ENCODE measurements at regions not wholly inside any gene's neighbourhood (a gene's known extent, or its start where the extent isn't known, plus 50 kb on each side); places are given as distances from the start of the nearest gene placed in this dataset.

- no peaks in the 10 kb centered on the region for H3K4me1 ChIP-seq (ENCODE audit: control insufficient read depth, insufficient read depth, low read length, poor library complexity, severe bottlenecking)
- no peaks in the 10 kb centered on the region for H3K27me3 ChIP-seq (replicated peaks; ENCODE audit: control insufficient read depth, insufficient read depth, low read length, poor library complexity, severe bottlenecking)
- H3K36me3 ChIP-seq (ENCODE audit: control insufficient read depth, insufficient read depth, low read length) = no peaks in the 10 kb centered on the region
- no peak for DNase-seq
- H3K9me3 ChIP-seq (ENCODE audit: control insufficient read depth, low read length) = no peaks in the 10 kb centered on the region
- H3K4me3 ChIP-seq (ENCODE audit: insufficient read depth, low read depth, low read length, poor library complexity, severe bottlenecking) = no peak overlapping the region
- no peak overlapping the region for H3K27ac ChIP-seq (ENCODE audit: insufficient read depth, low read length, poor library complexity, severe bottlenecking)
These were observed 60.4 kb upstream of the SCAF11 start for GRCh38 chr12:46050805-46051204.

DNA sequence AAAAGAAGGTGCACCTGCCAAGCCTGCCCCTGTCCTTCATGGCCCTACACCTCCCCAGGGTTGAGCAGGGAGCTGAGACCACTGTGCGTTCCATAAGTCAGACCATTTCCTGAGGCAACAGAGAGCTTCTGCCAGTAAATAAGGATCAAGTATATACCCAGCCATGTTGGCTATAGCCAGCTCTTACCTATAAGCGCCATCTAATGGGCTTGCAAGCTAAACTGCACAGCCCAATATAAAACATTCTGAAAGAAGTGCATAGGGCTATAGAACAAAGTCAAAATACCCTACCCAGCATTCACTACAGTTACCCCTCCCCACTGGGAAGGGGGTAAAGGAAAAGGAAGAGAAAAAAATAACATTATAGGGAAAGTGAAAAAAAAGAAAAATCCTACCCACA lies 59.3 kb upstream of the SCAF11 start:
- no peak for DNase-seq
- no peak overlapping the region for H3K27ac ChIP-seq (ENCODE audit: insufficient read depth, low read length, poor library complexity, severe bottlenecking)
- no peak overlapping the region for H3K4me3 ChIP-seq (ENCODE audit: insufficient read depth, low read depth, low read length, poor library complexity, severe bottlenecking)
- no peaks in the 10 kb centered on the region for H3K4me1 ChIP-seq (ENCODE audit: control insufficient read depth, insufficient read depth, low read length, poor library complexity, severe bottlenecking)
- H3K9me3 ChIP-seq (ENCODE audit: control insufficient read depth, low read length) = no peaks in the 10 kb centered on the region
- H3K27me3 ChIP-seq (replicated peaks; ENCODE audit: control insufficient read depth, insufficient read depth, low read length, poor library complexity, severe bottlenecking) = no peaks in the 10 kb centered on the region
- no peaks in the 10 kb centered on the region for H3K36me3 ChIP-seq (ENCODE audit: control insufficient read depth, insufficient read depth, low read length)

- Histone ChIP-seq H3K36me3 (ENCODE audit: control insufficient read depth, insufficient read depth, low read length) (no peaks in the 10 kb centered on the region), H3K4me3 (ENCODE audit: insufficient read depth, low read depth, low read length, poor library complexity, severe bottlenecking) (no peak overlapping the region), H3K9me3 (ENCODE audit: control insufficient read depth, low read length) (no peaks in the 10 kb centered on the region), H3K4me1 (ENCODE audit: control insufficient read depth, insufficient read depth, low read length, poor library complexity, severe bottlenecking) (no peaks in the 10 kb centered on the region), H3K27ac (ENCODE audit: insufficient read depth, low read length, poor library complexity, severe bottlenecking) (no peak overlapping the region), H3K27me3 (replicated peaks; ENCODE audit: control insufficient read depth, insufficient read depth, low read length, poor library complexity, severe bottlenecking) (no peaks in the 10 kb centered on the region)
- no peak for DNase-seq
These were observed 56.1 kb upstream of the SCAF11 start for GRCh38 chr12:46046436-46046835.

DNA sequence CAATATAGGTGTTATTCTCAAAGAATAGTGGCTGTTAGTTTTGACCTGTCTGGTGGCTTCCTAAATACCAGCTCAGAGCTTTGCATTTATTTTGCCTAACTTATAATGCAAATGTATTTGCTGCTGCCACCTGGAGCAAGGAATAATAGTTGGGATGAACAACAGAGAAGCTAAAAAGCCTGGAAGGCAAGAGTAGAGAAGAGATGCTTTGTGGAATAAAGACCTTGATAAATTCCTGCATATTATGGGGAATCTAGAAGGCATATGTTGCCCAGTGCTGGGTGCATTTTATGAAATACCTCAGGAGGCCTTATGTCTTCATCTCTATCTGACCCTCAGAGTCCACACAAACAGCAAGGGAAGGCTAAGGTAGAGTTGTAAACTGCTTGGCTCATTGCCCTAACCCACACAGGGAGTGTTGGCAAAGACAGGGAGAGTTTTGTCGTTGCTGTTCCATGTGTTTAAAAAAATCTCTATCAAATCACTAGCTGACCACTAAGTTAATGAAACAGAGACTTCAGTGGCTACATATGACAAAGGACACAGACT lies 53.7 kb upstream of the SCAF11 start:
- H3K27me3 ChIP-seq (replicated peaks; ENCODE audit: control insufficient read depth, insufficient read depth, low read length, poor library complexity, severe bottlenecking) = no peaks in the 10 kb centered on the region
- H3K9me3 ChIP-seq (ENCODE audit: control insufficient read depth, low read length) = no peaks in the 10 kb centered on the region
- no peak for DNase-seq
- no peaks in the 10 kb centered on the region for H3K4me1 ChIP-seq (ENCODE audit: control insufficient read depth, insufficient read depth, low read length, poor library complexity, severe bottlenecking)
- H3K27ac ChIP-seq (ENCODE audit: insufficient read depth, low read length, poor library complexity, severe bottlenecking) = no peak overlapping the region
- no peak overlapping the region for H3K4me3 ChIP-seq (ENCODE audit: insufficient read depth, low read depth, low read length, poor library complexity, severe bottlenecking)
- H3K36me3 ChIP-seq (ENCODE audit: control insufficient read depth, insufficient read depth, low read length) = no peaks in the 10 kb centered on the region
